ENCODE measurements at regions not wholly inside any gene's neighbourhood (a gene's known extent, or its start where the extent isn't known, plus 50 kb on each side); places are given as distances from the start of the nearest gene placed in this dataset.

GRCh38 chr16:80417706-80418271 is 123.0 kb upstream of the DYNLRB2 start:
- H3K27me3 ChIP-seq: no peaks in the 10 kb centered on the region
- WGBS, 4 donors: 71 to 91% (median 83%) methylated on average over 4 of the region's 4 CpGs
- H3K4me3 ChIP-seq: no peak overlapping the region
- no peak for DNase-seq
- no peaks in the 10 kb centered on the region for H3K4me1 ChIP-seq (replicated peaks in 1 of 2)
- H3K27ac ChIP-seq: no peak overlapping the region
- intact Hi-C loops (cut with DNase I): no loop called here
- no peak for TF ChIP-seq CTCF (IDR thresholded peaks at IDR 0.05)
- no peak for TF ChIP-seq POLR2A (IDR thresholded peaks at IDR 0.05)
- H3K36me3 ChIP-seq (replicated peaks in 1 of 2): no peaks in the 10 kb centered on the region
- H3K9me3 ChIP-seq (replicated peaks in 1 of 3): no peaks in the 10 kb centered on the region

- TF ChIP-seq CTCF (IDR thresholded peaks at IDR 0.05) (no peak), POLR2A (IDR thresholded peaks at IDR 0.05) (no peak)
- no peak overlapping the region for H3K27ac ChIP-seq
- H3K4me1 ChIP-seq (replicated peaks in 1 of 2): no peaks in the 10 kb centered on the region
- no peak for DNase-seq
- no peaks in the 10 kb centered on the region for H3K36me3 ChIP-seq (replicated peaks in 1 of 2)
- no peak overlapping the region for H3K4me3 ChIP-seq
- no peaks in the 10 kb centered on the region for H3K27me3 ChIP-seq
- 63 to 88% (median 71%) methylated on average over 1 of the region's 1 CpG for WGBS, 4 donors
- H3K9me3 ChIP-seq (replicated peaks in 1 of 3): no peaks in the 10 kb centered on the region
- intact Hi-C loops (cut with DNase I): no loop called here
Measured at GRCh38 chr16:80408014-80408413, 132.8 kb upstream of the DYNLRB2 start.

- Histone ChIP-seq H3K9me3 (replicated peaks in 1 of 3) (no peaks in the 10 kb centered on the region), H3K27me3 (no peaks in the 10 kb centered on the region), H3K4me1 (replicated peaks in 1 of 2) (no peaks in the 10 kb centered on the region), H3K27ac (no peak overlapping the region), H3K36me3 (replicated peaks in 1 of 2) (no peaks in the 10 kb centered on the region), H3K4me3 (no peak overlapping the region)
- WGBS, 4 donors: 75 to 79% (median 76%) methylated on average over 3 of the region's 3 CpGs
- intact Hi-C loops (cut with DNase I): no loop called here
- DNase-seq: no peak
- TF ChIP-seq POLR2A (IDR thresholded peaks at IDR 0.05) (no peak), CTCF (IDR thresholded peaks at IDR 0.05) (no peak)
Measured at GRCh38 chr16:80407265-80407987, 133.4 kb upstream of the DYNLRB2 start.

- H3K4me1 ChIP-seq (replicated peaks in 1 of 2): no peaks in the 10 kb centered on the region
- H3K4me3 ChIP-seq: no peak overlapping the region
- H3K9me3 ChIP-seq (replicated peaks in 1 of 3): no peaks in the 10 kb centered on the region
- intact Hi-C loops (cut with DNase I): no loop called here
- DNase-seq: no peak
- H3K27me3 ChIP-seq: no peaks in the 10 kb centered on the region
- no peak overlapping the region for H3K27ac ChIP-seq
- no peak for TF ChIP-seq POLR2A (IDR thresholded peaks at IDR 0.05)
- TF ChIP-seq CTCF (IDR thresholded peaks at IDR 0.05): no peak
- no peaks in the 10 kb centered on the region for H3K36me3 ChIP-seq (replicated peaks in 1 of 2)
Measured at GRCh38 chr16:80404847-80405246, 135.9 kb upstream of the DYNLRB2 start.
